ENCODE measurements at regions not wholly inside any gene's neighbourhood (a gene's known extent, or its start where the extent isn't known, plus 50 kb on each side); places are given as distances from the start of the nearest gene placed in this dataset.

- peaks cover 0 to 11% (median 5%) of the 10 kb centered on the region in 5 donors for H3K4me1 ChIP-seq (ENCODE audit: control insufficient read depth in 5 of 5, insufficient read depth in 5 of 5, low read length in 5 of 5)
- H3K9me3 ChIP-seq (ENCODE audit: control insufficient read depth in 4 of 4, insufficient read depth in 3 of 4, low read length in 3 of 4), result no peaks in the 10 kb centered on the region
- H3K9ac ChIP-seq (ENCODE audit: insufficient read depth in 1 of 2, low read length in 2 of 2), result no peak overlapping the region
- no peak for ATAC-seq (ENCODE audit: insufficient read depth, low FRiP score)
- no peaks in the 10 kb centered on the region for H3K27me3 ChIP-seq (ENCODE audit: control insufficient read depth in 3 of 3, insufficient read depth in 3 of 3, low read length in 2 of 3)
- H3K27ac ChIP-seq (ENCODE audit: low read depth in 1 of 2, low read length in 1 of 2), result no peak overlapping the region
- no peak for DNase-seq
- 75 to 76% methylated on average over 10 of the region's 10 CpGs for WGBS, 2 donors
- peaks cover 6 to 29% (median 15%) of the 10 kb centered on the region in 4 donors for H3K36me3 ChIP-seq (ENCODE audit: control insufficient read depth in 4 of 4, insufficient read depth in 4 of 4, low read length in 4 of 4)
- TF ChIP-seq CTCF (IDR thresholded peaks at IDR 0.05; ENCODE audit: control extremely low read depth, extremely low read depth), result no peak
- H3K4me3 ChIP-seq, result no peak overlapping the region
Observed at GRCh38 chr7:149622444-149623210, 125.0 kb upstream of the ZNF746 start.

GRCh38 chr7:149621776-149622175 lies 124.2 kb upstream of the ZNF746 start:
- no peak for TF ChIP-seq CTCF (IDR thresholded peaks at IDR 0.05; ENCODE audit: control extremely low read depth, extremely low read depth)
- H3K9me3 ChIP-seq (ENCODE audit: control insufficient read depth in 4 of 4, insufficient read depth in 3 of 4, low read length in 3 of 4), result no peaks in the 10 kb centered on the region
- H3K4me3 ChIP-seq, result no peak overlapping the region
- no peak overlapping the region for H3K27ac ChIP-seq (ENCODE audit: low read depth in 1 of 2, low read length in 1 of 2)
- ATAC-seq (ENCODE audit: insufficient read depth, low FRiP score) (no peak), DNase-seq (no peak)
- H3K9ac ChIP-seq (ENCODE audit: insufficient read depth in 1 of 2, low read length in 2 of 2), result no peak overlapping the region
- peaks cover 0 to 11% (median 5%) of the 10 kb centered on the region in 5 donors for H3K4me1 ChIP-seq (ENCODE audit: control insufficient read depth in 5 of 5, insufficient read depth in 5 of 5, low read length in 5 of 5)
- WGBS, 2 donors, result 49 to 57% methylated on average over 7 of the region's 7 CpGs
- H3K27me3 ChIP-seq (ENCODE audit: control insufficient read depth in 3 of 3, insufficient read depth in 3 of 3, low read length in 2 of 3), result no peaks in the 10 kb centered on the region
- peaks cover 6 to 38% (median 21%) of the 10 kb centered on the region in 4 donors for H3K36me3 ChIP-seq (ENCODE audit: control insufficient read depth in 4 of 4, insufficient read depth in 4 of 4, low read length in 4 of 4)

- Histone ChIP-seq H3K4me1 (ENCODE audit: control insufficient read depth in 5 of 5, insufficient read depth in 5 of 5, low read length in 5 of 5) (peaks cover 0 to 11% (median 5%) of the 10 kb centered on the region in 5 donors), H3K4me3 (no peak overlapping the region), H3K27me3 (ENCODE audit: control insufficient read depth in 3 of 3, insufficient read depth in 3 of 3, low read length in 2 of 3) (no peaks in the 10 kb centered on the region), H3K9ac (ENCODE audit: insufficient read depth in 1 of 2, low read length in 2 of 2) (no peak overlapping the region), H3K9me3 (ENCODE audit: control insufficient read depth in 4 of 4, insufficient read depth in 3 of 4, low read length in 3 of 4) (no peaks in the 10 kb centered on the region), H3K27ac (ENCODE audit: low read depth in 1 of 2, low read length in 1 of 2) (no peak overlapping the region), H3K36me3 (ENCODE audit: control insufficient read depth in 4 of 4, insufficient read depth in 4 of 4, low read length in 4 of 4) (peaks cover 6 to 45% (median 26%) of the 10 kb centered on the region in 4 donors)
- TF ChIP-seq CTCF (IDR thresholded peaks at IDR 0.05; ENCODE audit: control extremely low read depth, extremely low read depth), result no peak
- ATAC-seq (ENCODE audit: insufficient read depth, low FRiP score) (no peak), DNase-seq (no peak)
- 71 to 75% methylated on average over 12 to 14 of the region's 14 CpGs for WGBS, 2 donors
Observed at GRCh38 chr7:149620961-149621360, 123.4 kb upstream of the ZNF746 start.

All from lung (tissue), 11 donors.